ENCODE measurements at regions not wholly inside any gene's neighbourhood (a gene's known extent, or its start where the extent isn't known, plus 50 kb on each side); places are given as distances from the start of the nearest gene placed in this dataset.

DNA sequence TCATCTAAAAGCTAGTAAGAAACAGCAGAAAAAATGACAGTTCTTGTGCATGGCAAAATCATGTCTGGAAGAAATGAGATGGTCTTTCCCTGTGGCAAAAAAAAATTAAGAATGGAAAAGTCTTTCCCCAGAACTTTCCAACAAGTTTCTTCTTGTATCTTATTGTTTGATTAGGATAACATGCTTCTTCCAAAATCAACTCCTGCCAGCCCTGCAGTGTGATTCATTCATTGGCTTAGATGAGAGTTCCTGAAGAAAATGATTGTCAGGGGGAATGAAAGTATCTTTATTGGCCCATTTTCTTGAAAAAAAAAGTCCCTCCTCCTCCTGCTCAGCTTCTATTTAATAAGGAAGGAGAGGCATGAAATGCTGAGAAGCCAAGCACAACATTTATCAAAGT lies 407.7 kb downstream of the ARAP2 start:
- Histone ChIP-seq H2AK5ac (ENCODE audit: low read depth, low read length) (no peak overlapping the region), H4K20me1 (replicated peaks in 1 of 2; ENCODE audit: control insufficient read depth in 1 of 2, insufficient read depth in 2 of 2, low read length in 2 of 2) (no peaks in the 10 kb centered on the region), H3K14ac (ENCODE audit: insufficient read length) (no peak overlapping the region), H3K79me2 (ENCODE audit: control insufficient read depth in 1 of 2, insufficient read depth in 2 of 2, low read length in 2 of 2) (no peaks in the 10 kb centered on the region), H3K4me1 (replicated peaks in 1 of 4; ENCODE audit: control insufficient read depth in 3 of 4, insufficient read depth in 4 of 4, low read length in 3 of 4) (no peaks in the 10 kb centered on the region), H3K9ac (replicated peaks in 1 of 4; ENCODE audit: extremely low read depth in 1 of 4, low read depth in 3 of 4, low read length in 3 of 4) (no peak overlapping the region), H2BK12ac (ENCODE audit: low read depth, low read length) (no peak overlapping the region), H3K18ac (ENCODE audit: extremely low read depth, low read length) (no peak overlapping the region), H3K36me3 (ENCODE audit: control insufficient read depth in 2 of 4, insufficient read depth in 4 of 4, low read length in 3 of 4) (no peaks in the 10 kb centered on the region), H3K27me3 (replicated peaks in 1 of 4; ENCODE audit: control insufficient read depth in 3 of 4, extremely low read depth in 1 of 4, insufficient read depth in 3 of 4, low read length in 3 of 4) (no peaks in the 10 kb centered on the region), H2BK120ac (replicated peaks; ENCODE audit: low read depth, low read length) (no peak overlapping the region), H4K5ac (ENCODE audit: insufficient read length, low read depth, low read length) (no peak overlapping the region), H2BK15ac (ENCODE audit: low read length) (no peak overlapping the region), H2AFZ (ENCODE audit: low read length) (no peak overlapping the region), H3K9me3 (ENCODE audit: insufficient read depth in 2 of 2, low read depth in 1 of 2, low read length in 1 of 2) (no peaks in the 10 kb centered on the region), H4K8ac (ENCODE audit: extremely low read depth, insufficient read depth, low read length) (no peak overlapping the region), H3K56ac (replicated peaks; ENCODE audit: insufficient read length, low read depth, low read length) (no peak overlapping the region), H3K23me2 (ENCODE audit: low read depth, low read length) (no peaks in the 10 kb centered on the region), H3K4me2 (ENCODE audit: insufficient read depth in 1 of 2, low read depth in 2 of 2, low read length in 2 of 2) (no peak overlapping the region), H2BK5ac (ENCODE audit: low read depth, low read length) (no peak overlapping the region), H3K4me3 (ENCODE audit: extremely low read depth in 1 of 4, insufficient read depth in 2 of 4, low read depth in 3 of 4, low read length in 4 of 4) (no peak overlapping the region), H3K23ac (ENCODE audit: insufficient read length) (no peak overlapping the region), H2BK20ac (ENCODE audit: low read length) (no peak overlapping the region), H3K4ac (replicated peaks; ENCODE audit: insufficient read length, low read depth, low read length) (no peak overlapping the region), H3K27ac (ENCODE audit: low read depth, low read length) (no peak overlapping the region), H4K91ac (replicated peaks; ENCODE audit: insufficient read length, low read length) (no peak overlapping the region), H3K79me1 (ENCODE audit: low read depth, low read length) (no peaks in the 10 kb centered on the region)
- no peak for FAIRE-seq
- ChIA-PET CTCF (ENCODE audit: partially characterized antibody) (no interaction called here), POLR2A (ENCODE audit: partially characterized antibody) (no interaction called here)
- DNase-seq (ENCODE audit: low read depth in 1 of 2, low spot score in 2 of 2) = no peak
- TF ChIP-seq EGR1 (IDR thresholded peaks at IDR 0.05; ENCODE audit: borderline replicate concordance, low read depth, low read length) (no peak), GABPA (IDR thresholded peaks at IDR 0.05; ENCODE audit: borderline replicate concordance, insufficient read depth, low read length) (no peak), CHD1 (IDR thresholded peaks at IDR 0.05; ENCODE audit: low read depth, low read length) (no peak), YY1 (IDR thresholded peaks at IDR 0.05; ENCODE audit: low read depth, low read length) (no peak), NRF1 (IDR thresholded peaks at IDR 0.05; ENCODE audit: low read depth, low read length) (no peak), RFX5 (IDR thresholded peaks at IDR 0.05; ENCODE audit: borderline replicate concordance, low read depth, low read length) (no peak), KDM1A (IDR thresholded peaks at IDR 0.05; ENCODE audit: borderline replicate concordance, low read length) (no peak), SP2 (IDR thresholded peaks at IDR 0.05; ENCODE audit: low read length) (no peak), SP4 (IDR thresholded peaks at IDR 0.05; ENCODE audit: low read length) (no peak), SAP30 (IDR thresholded peaks at IDR 0.05; ENCODE audit: insufficient read depth, insufficient replicate concordance, low read length) (no peak), SRF (IDR thresholded peaks at IDR 0.05; ENCODE audit: low read depth, low read length) (no peak), CEBPB (IDR thresholded peaks at IDR 0.05; ENCODE audit: low read depth, low read length) (no peak), TBP (IDR thresholded peaks at IDR 0.05; ENCODE audit: low read depth, low read length) (no peak), HDAC2 (IDR thresholded peaks at IDR 0.05; ENCODE audit: borderline replicate concordance in 1 of 2, low read depth in 2 of 2, low read length in 2 of 2) (no peak)
